ENCODE measurements at regions not wholly inside any gene's neighbourhood (a gene's known extent, or its start where the extent isn't known, plus 50 kb on each side); places are given as distances from the start of the nearest gene placed in this dataset.

DNA sequence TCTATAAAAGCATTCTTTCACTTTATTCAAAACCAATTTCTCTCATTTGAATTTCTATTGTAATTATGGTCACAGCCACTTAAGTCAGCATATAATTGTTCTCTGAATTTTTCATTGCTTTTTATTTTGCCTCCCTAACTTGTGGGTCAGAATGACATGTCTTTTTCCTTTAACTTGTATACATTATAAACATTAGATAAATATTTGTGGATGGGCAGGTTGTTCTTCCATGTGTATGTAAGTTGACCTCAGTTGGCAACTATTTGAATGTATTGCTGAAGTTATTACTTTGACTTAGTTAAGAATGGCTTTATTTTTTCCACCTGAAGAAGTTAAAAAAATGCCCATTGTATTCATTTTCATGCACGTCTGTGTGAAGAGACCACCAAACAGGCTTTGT, 83.0 kb upstream of the MAP3K7 start:
- TF ChIP-seq, protein P1, sequence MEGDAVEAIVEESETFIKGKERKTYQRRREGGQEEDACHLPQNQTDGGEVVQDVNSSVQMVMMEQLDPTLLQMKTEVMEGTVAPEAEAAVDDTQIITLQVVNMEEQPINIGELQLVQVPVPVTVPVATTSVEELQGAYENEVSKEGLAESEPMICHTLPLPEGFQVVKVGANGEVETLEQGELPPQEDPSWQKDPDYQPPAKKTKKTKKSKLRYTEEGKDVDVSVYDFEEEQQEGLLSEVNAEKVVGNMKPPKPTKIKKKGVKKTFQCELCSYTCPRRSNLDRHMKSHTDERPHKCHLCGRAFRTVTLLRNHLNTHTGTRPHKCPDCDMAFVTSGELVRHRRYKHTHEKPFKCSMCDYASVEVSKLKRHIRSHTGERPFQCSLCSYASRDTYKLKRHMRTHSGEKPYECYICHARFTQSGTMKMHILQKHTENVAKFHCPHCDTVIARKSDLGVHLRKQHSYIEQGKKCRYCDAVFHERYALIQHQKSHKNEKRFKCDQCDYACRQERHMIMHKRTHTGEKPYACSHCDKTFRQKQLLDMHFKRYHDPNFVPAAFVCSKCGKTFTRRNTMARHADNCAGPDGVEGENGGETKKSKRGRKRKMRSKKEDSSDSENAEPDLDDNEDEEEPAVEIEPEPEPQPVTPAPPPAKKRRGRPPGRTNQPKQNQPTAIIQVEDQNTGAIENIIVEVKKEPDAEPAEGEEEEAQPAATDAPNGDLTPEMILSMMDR (IDR thresholded peaks at IDR 0.05; ENCODE audit: control extremely low read depth in 1 of 3, insufficient read depth in 1 of 3, low read depth in 1 of 3, low read length in 3 of 3) = no peak
- no peak for TF ChIP-seq POU5F1 (IDR thresholded peaks at IDR 0.05; ENCODE audit: low read depth, low read length)
- TF ChIP-seq NRF1 (IDR thresholded peaks at IDR 0.05; ENCODE audit: low read depth, low read length) = no peak
- no peak for TF ChIP-seq GABPA (IDR thresholded peaks at IDR 0.05; ENCODE audit: borderline replicate concordance, insufficient read depth, low read length)
- TF ChIP-seq, protein P2, sequence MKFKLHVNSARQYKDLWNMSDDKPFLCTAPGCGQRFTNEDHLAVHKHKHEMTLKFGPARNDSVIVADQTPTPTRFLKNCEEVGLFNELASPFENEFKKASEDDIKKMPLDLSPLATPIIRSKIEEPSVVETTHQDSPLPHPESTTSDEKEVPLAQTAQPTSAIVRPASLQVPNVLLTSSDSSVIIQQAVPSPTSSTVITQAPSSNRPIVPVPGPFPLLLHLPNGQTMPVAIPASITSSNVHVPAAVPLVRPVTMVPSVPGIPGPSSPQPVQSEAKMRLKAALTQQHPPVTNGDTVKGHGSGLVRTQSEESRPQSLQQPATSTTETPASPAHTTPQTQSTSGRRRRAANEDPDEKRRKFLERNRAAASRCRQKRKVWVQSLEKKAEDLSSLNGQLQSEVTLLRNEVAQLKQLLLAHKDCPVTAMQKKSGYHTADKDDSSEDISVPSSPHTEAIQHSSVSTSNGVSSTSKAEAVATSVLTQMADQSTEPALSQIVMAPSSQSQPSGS (IDR thresholded peaks at IDR 0.05; ENCODE audit: low read length) = no peak
- TF ChIP-seq EZH2 (IDR thresholded peaks at IDR 0.05; ENCODE audit: low read depth, low read length, severe bottlenecking) = no peak
- no peak for TF ChIP-seq JUN (IDR thresholded peaks at IDR 0.05; ENCODE audit: low read depth, low read length)
- no peak for TF ChIP-seq ZNF274 (IDR thresholded peaks at IDR 0.05; ENCODE audit: borderline replicate concordance, extremely low read depth, low read length)
- no peak for TF ChIP-seq POLR2A (IDR thresholded peaks at IDR 0.05; ENCODE audit: control extremely low read depth in 1 of 2, low read depth in 2 of 2, low read length in 2 of 2)
- TF ChIP-seq CEBPB (IDR thresholded peaks at IDR 0.05; ENCODE audit: low read depth, low read length) = no peak
- TF ChIP-seq NANOG (IDR thresholded peaks at IDR 0.05; ENCODE audit: insufficient read depth, low read depth, low read length, poor library complexity, severe bottlenecking) = no peak
- TF ChIP-seq, protein P3, sequence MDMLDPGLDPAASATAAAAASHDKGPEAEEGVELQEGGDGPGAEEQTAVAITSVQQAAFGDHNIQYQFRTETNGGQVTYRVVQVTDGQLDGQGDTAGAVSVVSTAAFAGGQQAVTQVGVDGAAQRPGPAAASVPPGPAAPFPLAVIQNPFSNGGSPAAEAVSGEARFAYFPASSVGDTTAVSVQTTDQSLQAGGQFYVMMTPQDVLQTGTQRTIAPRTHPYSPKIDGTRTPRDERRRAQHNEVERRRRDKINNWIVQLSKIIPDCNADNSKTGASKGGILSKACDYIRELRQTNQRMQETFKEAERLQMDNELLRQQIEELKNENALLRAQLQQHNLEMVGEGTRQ (IDR thresholded peaks at IDR 0.05; ENCODE audit: low read length) = no peak

Measured in H1 (cell line).